ENCODE measurements at regions not wholly inside any gene's neighbourhood (a gene's known extent, or its start where the extent isn't known, plus 50 kb on each side); places are given as distances from the start of the nearest gene placed in this dataset.

DNA sequence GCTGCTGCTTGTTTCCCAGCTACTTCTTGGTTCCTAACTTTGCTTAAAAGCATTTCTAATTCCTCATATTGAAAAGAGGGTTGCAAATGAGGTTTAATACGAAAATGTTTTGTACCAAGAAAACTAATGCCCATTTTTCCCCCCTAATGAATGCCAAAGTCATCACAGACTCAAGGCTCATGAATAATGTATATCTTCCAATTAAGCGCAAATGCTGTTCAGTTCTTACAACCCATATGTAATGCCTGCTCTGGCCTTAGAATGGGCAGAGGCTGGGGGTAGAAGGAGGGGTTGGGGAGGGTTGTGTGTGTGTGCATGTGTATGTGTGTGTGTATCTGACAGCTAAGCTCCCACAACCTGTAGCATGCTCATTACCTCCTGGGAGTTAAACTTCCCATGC is 901.7 kb downstream of the KCNMA1 start:
- intact Hi-C loops (cut with DNase I; ENCODE audit: low total_unique reads), result loop anchor here (5.0 kb wide), 1 partner anchor 66 kb away; no protein-coding TSS in a partner anchor
- DNase-seq (ENCODE audit: low spot score in 2 of 2), result no peak
- no peaks in the 10 kb centered on the region for H3K9me3 ChIP-seq
- no peak overlapping the region for H3K27ac ChIP-seq
- no peak for TF ChIP-seq POLR2A (IDR thresholded peaks at IDR 0.05)
- TF ChIP-seq POLR2AphosphoS5 (IDR thresholded peaks at IDR 0.05), result no peak
- TF ChIP-seq, protein P1, sequence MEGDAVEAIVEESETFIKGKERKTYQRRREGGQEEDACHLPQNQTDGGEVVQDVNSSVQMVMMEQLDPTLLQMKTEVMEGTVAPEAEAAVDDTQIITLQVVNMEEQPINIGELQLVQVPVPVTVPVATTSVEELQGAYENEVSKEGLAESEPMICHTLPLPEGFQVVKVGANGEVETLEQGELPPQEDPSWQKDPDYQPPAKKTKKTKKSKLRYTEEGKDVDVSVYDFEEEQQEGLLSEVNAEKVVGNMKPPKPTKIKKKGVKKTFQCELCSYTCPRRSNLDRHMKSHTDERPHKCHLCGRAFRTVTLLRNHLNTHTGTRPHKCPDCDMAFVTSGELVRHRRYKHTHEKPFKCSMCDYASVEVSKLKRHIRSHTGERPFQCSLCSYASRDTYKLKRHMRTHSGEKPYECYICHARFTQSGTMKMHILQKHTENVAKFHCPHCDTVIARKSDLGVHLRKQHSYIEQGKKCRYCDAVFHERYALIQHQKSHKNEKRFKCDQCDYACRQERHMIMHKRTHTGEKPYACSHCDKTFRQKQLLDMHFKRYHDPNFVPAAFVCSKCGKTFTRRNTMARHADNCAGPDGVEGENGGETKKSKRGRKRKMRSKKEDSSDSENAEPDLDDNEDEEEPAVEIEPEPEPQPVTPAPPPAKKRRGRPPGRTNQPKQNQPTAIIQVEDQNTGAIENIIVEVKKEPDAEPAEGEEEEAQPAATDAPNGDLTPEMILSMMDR (IDR thresholded peaks at IDR 0.05), result no peak
- H3K27me3 ChIP-seq, result no peaks in the 10 kb centered on the region
- H3K4me1 ChIP-seq, result no peaks in the 10 kb centered on the region
- no peak overlapping the region for H3K4me3 ChIP-seq
- no peaks in the 10 kb centered on the region for H3K36me3 ChIP-seq

DNA sequence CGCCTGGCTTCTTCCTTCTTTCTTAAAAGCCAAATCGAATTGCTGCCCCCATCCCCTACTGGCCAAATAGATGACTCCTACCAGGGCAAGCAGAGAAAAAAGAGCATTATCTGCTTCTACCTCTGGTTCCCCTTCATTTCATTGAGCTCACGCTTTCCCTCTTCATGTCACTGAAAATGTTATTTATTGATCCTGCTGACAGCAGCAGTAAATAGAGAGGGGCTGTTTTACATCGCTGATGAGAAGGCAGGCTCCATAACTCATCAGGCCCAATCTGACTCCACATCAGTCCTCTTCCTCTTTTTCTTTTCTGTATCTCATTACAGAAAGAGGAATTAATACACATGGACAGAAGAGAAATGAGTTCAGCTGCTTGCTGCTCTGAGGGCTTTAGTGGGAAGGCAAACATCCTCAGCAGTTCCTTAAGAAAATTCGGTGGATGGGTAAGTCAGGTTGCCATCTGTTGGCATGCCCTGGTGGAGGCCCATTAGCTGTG is 904.1 kb downstream of the KCNMA1 start:
- Histone ChIP-seq H3K27me3 (no peaks in the 10 kb centered on the region), H3K36me3 (no peaks in the 10 kb centered on the region), H3K4me1 (no peaks in the 10 kb centered on the region), H3K27ac (no peak overlapping the region), H3K4me3 (no peak overlapping the region), H3K9me3 (no peaks in the 10 kb centered on the region)
- DNase-seq (ENCODE audit: low spot score in 2 of 2), result no peak
- no peak for TF ChIP-seq POLR2AphosphoS5 (IDR thresholded peaks at IDR 0.05)
- TF ChIP-seq, protein P1 (IDR thresholded peaks at IDR 0.05), result no peak
- TF ChIP-seq POLR2A (IDR thresholded peaks at IDR 0.05), result no peak
- intact Hi-C loops (cut with DNase I; ENCODE audit: low total_unique reads), result no loop called here

DNA sequence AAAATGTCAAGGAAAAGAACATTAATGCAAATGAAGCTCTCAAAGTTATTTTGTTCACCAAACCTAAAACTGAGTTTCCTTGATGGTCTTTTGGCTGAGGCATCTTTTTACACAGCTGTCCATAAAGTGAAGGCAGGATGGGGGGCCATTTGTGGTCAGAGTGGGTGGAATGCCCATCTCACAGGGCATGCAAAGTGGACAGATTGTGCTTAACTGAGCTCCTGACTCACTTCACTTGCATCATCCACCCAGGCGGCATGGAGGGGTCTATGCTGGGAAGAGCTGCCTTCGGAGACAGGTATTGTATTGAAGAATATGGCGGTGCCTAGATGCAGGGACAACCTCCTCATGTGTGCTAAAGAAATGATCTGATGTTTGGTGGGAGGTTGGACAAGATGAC is 905.3 kb downstream of the KCNMA1 start:
- DNase-seq (ENCODE audit: low spot score in 2 of 2), result no peak
- Histone ChIP-seq H3K9me3 (no peaks in the 10 kb centered on the region), H3K27me3 (no peaks in the 10 kb centered on the region), H3K4me1 (no peaks in the 10 kb centered on the region), H3K4me3 (no peak overlapping the region), H3K36me3 (no peaks in the 10 kb centered on the region), H3K27ac (no peak overlapping the region)
- TF ChIP-seq POLR2A (IDR thresholded peaks at IDR 0.05) (no peak), POLR2AphosphoS5 (IDR thresholded peaks at IDR 0.05) (no peak)
- TF ChIP-seq, protein P1 (IDR thresholded peaks at IDR 0.05), result no peak
- intact Hi-C loops (cut with DNase I; ENCODE audit: low total_unique reads), result no loop called here

DNA sequence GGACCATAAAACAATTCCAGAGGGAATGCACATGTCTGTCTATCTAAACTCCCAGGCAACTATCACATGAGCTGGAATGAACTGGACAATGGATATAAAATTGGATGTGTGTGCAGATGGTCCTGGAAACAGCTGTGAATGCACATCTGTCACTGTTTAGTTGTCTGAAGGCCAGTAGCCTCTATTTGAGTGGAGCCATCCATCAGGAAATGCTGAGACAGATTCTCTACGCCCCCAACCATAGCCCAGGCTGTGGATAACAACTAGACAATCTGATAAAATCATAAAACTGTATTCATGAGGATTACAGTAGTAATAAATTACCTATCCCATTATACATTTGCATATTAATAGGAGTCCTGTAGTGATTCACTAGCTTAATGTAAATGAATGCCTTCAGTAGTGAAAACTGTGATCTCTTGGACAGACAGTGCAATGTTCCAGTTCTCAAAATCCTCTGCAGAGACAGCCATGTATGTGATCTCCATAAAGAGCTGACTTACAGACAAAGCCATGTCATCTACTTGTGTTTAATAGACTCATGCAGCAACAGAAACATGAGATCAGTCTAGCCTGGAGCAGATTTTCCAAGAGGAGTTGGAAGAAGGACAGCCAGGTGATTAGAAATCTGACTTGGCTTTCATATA is 907.6 kb downstream of the KCNMA1 start:
- no peak for DNase-seq (ENCODE audit: low spot score in 2 of 2)
- Histone ChIP-seq H3K4me1 (no peaks in the 10 kb centered on the region), H3K9me3 (no peaks in the 10 kb centered on the region), H3K27me3 (no peaks in the 10 kb centered on the region), H3K36me3 (no peaks in the 10 kb centered on the region), H3K27ac (no peak overlapping the region), H3K4me3 (no peak overlapping the region)
- intact Hi-C loops (cut with DNase I; ENCODE audit: low total_unique reads), result no loop called here
- TF ChIP-seq, protein P1 (IDR thresholded peaks at IDR 0.05), result no peak
- no peak for TF ChIP-seq POLR2A (IDR thresholded peaks at IDR 0.05)
- no peak for TF ChIP-seq POLR2AphosphoS5 (IDR thresholded peaks at IDR 0.05)

DNA sequence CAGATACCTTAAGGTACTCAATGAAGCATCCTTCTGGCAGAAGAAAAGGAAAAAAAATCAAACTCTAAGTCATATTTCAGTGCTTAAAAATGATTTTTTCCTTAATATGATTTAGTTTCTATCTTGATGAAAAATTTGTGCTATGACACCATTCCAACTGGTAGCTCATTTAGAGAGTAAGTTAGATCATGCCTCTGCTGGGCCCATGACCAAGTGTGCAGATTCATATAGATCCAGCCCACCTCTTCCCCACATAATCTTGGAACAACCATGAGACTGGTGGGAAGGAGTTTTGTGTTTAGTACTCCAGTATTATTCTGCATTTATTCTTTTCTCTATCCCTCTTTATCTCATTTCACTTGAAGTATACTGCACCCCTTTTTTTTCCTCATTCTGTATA is 908.3 kb downstream of the KCNMA1 start:
- DNase-seq (ENCODE audit: low spot score in 2 of 2), result no peak
- Histone ChIP-seq H3K27ac (no peak overlapping the region), H3K27me3 (no peaks in the 10 kb centered on the region), H3K9me3 (no peaks in the 10 kb centered on the region), H3K36me3 (no peaks in the 10 kb centered on the region), H3K4me1 (no peaks in the 10 kb centered on the region), H3K4me3 (no peak overlapping the region)
- intact Hi-C loops (cut with DNase I; ENCODE audit: low total_unique reads), result no loop called here
- TF ChIP-seq POLR2AphosphoS5 (IDR thresholded peaks at IDR 0.05), result no peak
- TF ChIP-seq, protein P1 (IDR thresholded peaks at IDR 0.05), result no peak
- no peak for TF ChIP-seq POLR2A (IDR thresholded peaks at IDR 0.05)
